CD1c-positive myeloid dendritic cell (primary cell): ENCODE measurements at regions not wholly inside any gene's neighbourhood (a gene's known extent, or its start where the extent isn't known, plus 50 kb on each side); places are given as distances from the start of the nearest gene placed in this dataset.

Experiments used
- DNase-seq: peaks from one replicate; pipeline ENCODE4 v3.0.0-alpha.2; 2016; ENCODE audit errors: extremely low spot score

- no peak for DNase-seq
Measured at GRCh38 chr1:5475572-5475971, 516.7 kb downstream of the NPHP4 start.

GRCh38 chr1:5473268-5473667, 519.0 kb downstream of the NPHP4 start:
- no peak for DNase-seq

GRCh38 chr1:5466487-5466886, 525.7 kb downstream of the NPHP4 start:
- DNase-seq, result no peak

GRCh38 chr1:5465281-5465711, 526.9 kb downstream of the NPHP4 start:
- no peak for DNase-seq

GRCh38 chr1:5464366-5464765, 527.9 kb downstream of the NPHP4 start:
- DNase-seq, result no peak

GRCh38 chr1:5460974-5461373, 531.3 kb downstream of the NPHP4 start:
- DNase-seq, result no peak

- no peak for DNase-seq
Measured at GRCh38 chr1:5459839-5460610, 532.2 kb downstream of the NPHP4 start.

GRCh38 chr1:5458248-5458647, 534.0 kb downstream of the NPHP4 start:
- DNase-seq, result no peak

- DNase-seq, result no peak
Measured at GRCh38 chr1:5456090-5456811, 536.0 kb downstream of the NPHP4 start.

GRCh38 chr1:5455651-5456050, 536.6 kb downstream of the NPHP4 start:
- DNase-seq, result no peak

GRCh38 chr1:5455056-5455455, 537.2 kb downstream of the NPHP4 start:
- DNase-seq, result no peak

GRCh38 chr1:5453347-5453746, 538.9 kb downstream of the NPHP4 start:
- no peak for DNase-seq

- no peak for DNase-seq
Measured at GRCh38 chr1:5451671-5452070, 540.6 kb downstream of the NPHP4 start.

- no peak for DNase-seq
Measured at GRCh38 chr1:5448486-5448885, 543.7 kb downstream of the NPHP4 start.

- DNase-seq, result no peak
Measured at GRCh38 chr1:5447503-5447960, 544.7 kb downstream of the NPHP4 start.

- no peak for DNase-seq
Measured at GRCh38 chr1:5444396-5444795, 547.8 kb downstream of the NPHP4 start.

GRCh38 chr1:5436808-5437207, 555.4 kb downstream of the NPHP4 start:
- DNase-seq, result no peak

- DNase-seq, result no peak
Measured at GRCh38 chr1:5435414-5435813, 556.8 kb downstream of the NPHP4 start.

- no peak for DNase-seq
Measured at GRCh38 chr1:5432436-5432835, 559.8 kb downstream of the NPHP4 start.

- no peak for DNase-seq
Measured at GRCh38 chr1:5430911-5431697, 561.1 kb downstream of the NPHP4 start.

- DNase-seq, result no peak
Measured at GRCh38 chr1:5430136-5430535, 562.1 kb downstream of the NPHP4 start.

GRCh38 chr1:5428351-5428750, 563.9 kb downstream of the NPHP4 start:
- DNase-seq, result no peak
